ENCODE measurements at regions not wholly inside any gene's neighbourhood (a gene's known extent, or its start where the extent isn't known, plus 50 kb on each side); places are given as distances from the start of the nearest gene placed in this dataset.

GRCh38 chr12:75591628-75592027, 80.2 kb upstream of the KRR1 start:
- no peaks in the 10 kb centered on the region for H4K20me1 ChIP-seq (ENCODE audit: insufficient read depth, low read length)
- peaks cover 17% of the 10 kb centered on the region for H3K4me1 ChIP-seq (ENCODE audit: insufficient read depth, low read length)
- no peaks in the 10 kb centered on the region for H3K79me2 ChIP-seq (ENCODE audit: insufficient read depth, low read length)
- ChIA-PET CTCF (ENCODE audit: low intra/inter-chr PET ratio, low total read pairs) (no interaction called here), POLR2A (no interaction called here)
- no peak overlapping the region for H3K4me3 ChIP-seq (replicated peaks in 1 of 3; ENCODE audit: insufficient read depth in 1 of 3, low read depth in 2 of 3, low read length in 3 of 3)
- no peak overlapping the region for H2AFZ ChIP-seq (ENCODE audit: low read length)
- TF ChIP-seq ZSCAN30 (CRISPR knock-in tag; IDR thresholded peaks at IDR 0.05) (no peak), ZNF687 (CRISPR knock-in tag; IDR thresholded peaks at IDR 0.05) (no peak), ZNF430 (CRISPR knock-in tag; IDR thresholded peaks at IDR 0.05) (no peak), ARNT2 (CRISPR knock-in tag; IDR thresholded peaks at IDR 0.05; ENCODE audit: low read depth) (no peak), TEAD2 (CRISPR knock-in tag; IDR thresholded peaks at IDR 0.05) (no peak), ZNF746 (CRISPR knock-in tag; IDR thresholded peaks at IDR 0.05) (no peak), ZKSCAN1 (IDR thresholded peaks at IDR 0.05; ENCODE audit: low read length) (no peak), MAZ (IDR thresholded peaks at IDR 0.05; ENCODE audit: borderline replicate concordance, low read depth, low read length) (no peak), MAZ (CRISPR knock-in tag; IDR thresholded peaks at IDR 0.05; ENCODE audit: low read depth) (no peak)
- H3K36me3 ChIP-seq (replicated peaks in 1 of 2; ENCODE audit: control insufficient read depth in 1 of 2, insufficient read depth in 2 of 2, low read length in 2 of 2) = no peaks in the 10 kb centered on the region
- no peaks in the 10 kb centered on the region for H3K27me3 ChIP-seq (ENCODE audit: control insufficient read depth in 1 of 2, insufficient read depth in 2 of 2, low read length in 2 of 2)
- ATAC-seq = no peak
- in situ Hi-C loops (cut with HindIII; ENCODE audit: extremely low pct_ligation_motif_present, low pct_unique_long_range_greater_than_20kb) (no loop called here), intact Hi-C loops (cut with micrococcal nuclease; ENCODE audit: unreplicated experiment) (no loop called here)
- H3K9ac ChIP-seq (ENCODE audit: insufficient read depth, low read depth, low read length) = no peak overlapping the region
- FAIRE-seq = no peak
- H3K9me3 ChIP-seq (ENCODE audit: low read length) = no peaks in the 10 kb centered on the region
- no peak for DNase-seq (ENCODE audit: low spot score)
- 3% methylated on average over 1 of the region's 1 CpG for WGBS (ENCODE audit: low lambda C conversion rate)
- H3K27ac ChIP-seq (ENCODE audit: extremely low read length, insufficient read depth, low read length) = no peak overlapping the region
- no peak overlapping the region for H3K4me2 ChIP-seq (ENCODE audit: low read depth, low read length)
- BruUV-seq (replicated peaks) = no TSS peak
